Upper lobe of left lung (tissue), 6 donors: ENCODE measurements at regions not wholly inside any gene's neighbourhood (a gene's known extent, or its start where the extent isn't known, plus 50 kb on each side); places are given as distances from the start of the nearest gene placed in this dataset.

Experiments used
- ATAC-seq, 2 donors: fragments of 200-7000 bp; cut with Tn5 transposase; one replicate each; pipeline ENCODE4 v1.9.1; 2022; ENCODE audit warnings: mild to moderate bottlenecking in 2 of 2, moderate library complexity in 2 of 2; ENCODE audit not compliant: low FRiP score in 2 of 2
- DNase-seq, 2 donors: peaks; one replicate each; pipeline ENCODE4 v3.0.0-alpha.2; 2019 to 2020
- H3K27ac ChIP-seq, 4 donors: fragments of 200-600 bp; sonication (generic); one replicate each; pipeline ENCODE4 v1.5.1; 2016 to 2019
- H3K27me3 ChIP-seq, 4 donors: fragments of 200-600 bp; sonication (generic); one replicate each; pipeline ENCODE4 v1.5.1; 2017 to 2019
- H3K36me3 ChIP-seq, 4 donors: fragments of 200-600 bp; sonication (generic); one replicate each; pipeline ENCODE4 v1.5.1; 2016 to 2019
- H3K4me1 ChIP-seq, 4 donors: fragments of 200-600 bp; sonication (generic); one replicate each; pipeline ENCODE4 v1.5.1; 2018 to 2019
- H3K4me3 ChIP-seq, 4 donors: fragments of 200-600 bp; sonication (generic); one replicate each; pipeline ENCODE4 v1.5.1; 2017 to 2019; ENCODE audit warnings: mild to moderate bottlenecking in 2 of 4, moderate library complexity in 1 of 4
- H3K9me3 ChIP-seq, 4 donors: fragments of 200-600 bp; sonication (generic); one replicate each; pipeline ENCODE4 v1.5.1; 2018 to 2019
- CTCF ChIP-seq, 6 experiments: fragments of 450-650 bp in 4 of 6; fragments of 200-600 bp in 2 of 6; sonication (generic) in 2 of 6; IDR thresholded peaks; one replicate each; pipeline ENCODE4 v1.5.1; 2016 to 2019; ENCODE audit warnings: antibody characterized with exemption in 6 of 6
- EP300 ChIP-seq, 4 donors: sonication (generic); formaldehyde crosslinking; IDR thresholded peaks; one replicate each; pipeline ENCODE4 v1.5.1; 2017; ENCODE audit warnings: antibody characterized with exemption in 4 of 4, control low read depth in 2 of 4
- POLR2A ChIP-seq, 4 donors: fragments of 450-650 bp; IDR thresholded peaks; one replicate each; pipeline ENCODE4 v1.5.1; 2016 to 2017; ENCODE audit warnings: antibody characterized with exemption in 4 of 4, mild to moderate bottlenecking in 2 of 4
- POLR2AphosphoS5 ChIP-seq, 2 donors: sonication (generic); formaldehyde crosslinking; IDR thresholded peaks; one replicate each; pipeline ENCODE4 v1.5.1; 2017; ENCODE audit warnings: antibody characterized with exemption in 2 of 2
- WGBS, 2 donors: methylation state at CpG; one replicate each; pipeline ENCODE4 v1.1.5; 2017 to 2018; 5-methylcytosine and 5-hydroxymethylcytosine counted together
- donor health status: DM: no; HTN: no; CAD: no; lungs with moderate emphysema.
- donor health status: DM: no; HTN: yes; CAD: no; lungs with severe emphysema.

GRCh38 chr11:119921571-119921970 is 192.6 kb upstream of the NECTIN1 start:
- H3K36me3 ChIP-seq, result no peaks in the 10 kb centered on the region
- H3K4me3 ChIP-seq, result no peak overlapping the region
- no peak overlapping the region for H3K27ac ChIP-seq
- peak in 1 of 2 donors; percentile 12 for DNase-seq
- no peak for ATAC-seq
- H3K9me3 ChIP-seq, result no peaks in the 10 kb centered on the region
- no peak for TF ChIP-seq CTCF (IDR thresholded peaks at IDR 0.05)
- TF ChIP-seq POLR2A (IDR thresholded peaks at IDR 0.05), result no peak
- no peak for TF ChIP-seq POLR2AphosphoS5 (IDR thresholded peaks at IDR 0.05)
- no peak for TF ChIP-seq EP300 (IDR thresholded peaks at IDR 0.05)
- no peaks in the 10 kb centered on the region for H3K4me1 ChIP-seq
- 85% methylated on average over 8 of the region's 8 CpGs for WGBS, 2 donors
- H3K27me3 ChIP-seq, result no peaks in the 10 kb centered on the region

GRCh38 chr11:119920666-119921387 is 191.8 kb upstream of the NECTIN1 start:
- Histone ChIP-seq H3K27ac (no peak overlapping the region), H3K36me3 (no peaks in the 10 kb centered on the region), H3K4me1 (no peaks in the 10 kb centered on the region), H3K4me3 (no peak overlapping the region), H3K27me3 (no peaks in the 10 kb centered on the region), H3K9me3 (no peaks in the 10 kb centered on the region)
- ATAC-seq, result no peak
- peak in 1 of 2 donors; percentile 52 for DNase-seq
- 84 to 87% methylated on average over 21 to 27 of the region's 27 CpGs for whole genome bisulfite sequencing, 2 donors
- TF ChIP-seq EP300 (IDR thresholded peaks at IDR 0.05), result no peak
- no peak for TF ChIP-seq CTCF (IDR thresholded peaks at IDR 0.05)
- TF ChIP-seq POLR2A (IDR thresholded peaks at IDR 0.05), result no peak
- TF ChIP-seq POLR2AphosphoS5 (IDR thresholded peaks at IDR 0.05), result no peak

- ATAC-seq (no peak), DNase-seq (peak in 1 of 2 donors; percentile 34)
- H3K4me3 ChIP-seq, result no peak overlapping the region
- 30 to 60% methylated on average over 4 to 6 of the region's 6 CpGs for WGBS, 2 donors
- H3K9me3 ChIP-seq, result no peaks in the 10 kb centered on the region
- TF ChIP-seq CTCF (IDR thresholded peaks at IDR 0.05) (no peak), EP300 (IDR thresholded peaks at IDR 0.05) (no peak), POLR2AphosphoS5 (IDR thresholded peaks at IDR 0.05) (no peak), POLR2A (IDR thresholded peaks at IDR 0.05) (no peak)
- H3K36me3 ChIP-seq, result no peaks in the 10 kb centered on the region
- H3K27ac ChIP-seq, result no peak overlapping the region
- H3K27me3 ChIP-seq, result no peaks in the 10 kb centered on the region
- no peaks in the 10 kb centered on the region for H3K4me1 ChIP-seq
Observed at GRCh38 chr11:119919656-119920055, 190.7 kb upstream of the NECTIN1 start.

GRCh38 chr11:119918347-119918746 is 189.3 kb upstream of the NECTIN1 start:
- DNase-seq, result no peak
- Histone ChIP-seq H3K9me3 (no peaks in the 10 kb centered on the region), H3K4me3 (no peak overlapping the region), H3K36me3 (no peaks in the 10 kb centered on the region), H3K27ac (no peak overlapping the region), H3K27me3 (no peaks in the 10 kb centered on the region), H3K4me1 (no peaks in the 10 kb centered on the region)
- TF ChIP-seq CTCF (IDR thresholded peaks at IDR 0.05) (no peak), POLR2AphosphoS5 (IDR thresholded peaks at IDR 0.05) (no peak), EP300 (IDR thresholded peaks at IDR 0.05) (no peak), POLR2A (IDR thresholded peaks at IDR 0.05) (no peak)
- WGBS, 2 donors, result 60 to 64% methylated on average over 6 of the region's 6 CpGs
- ATAC-seq, result no peak

- ATAC-seq (no peak), DNase-seq (no peak)
- WGBS, 2 donors, result 60 to 81% methylated on average over 2 of the region's 2 CpGs
- no peaks in the 10 kb centered on the region for H3K36me3 ChIP-seq
- H3K4me1 ChIP-seq, result no peaks in the 10 kb centered on the region
- no peaks in the 10 kb centered on the region for H3K27me3 ChIP-seq
- no peak overlapping the region for H3K27ac ChIP-seq
- H3K9me3 ChIP-seq, result no peaks in the 10 kb centered on the region
- no peak overlapping the region for H3K4me3 ChIP-seq
- TF ChIP-seq POLR2AphosphoS5 (IDR thresholded peaks at IDR 0.05), result no peak
- TF ChIP-seq EP300 (IDR thresholded peaks at IDR 0.05), result no peak
- TF ChIP-seq CTCF (IDR thresholded peaks at IDR 0.05), result no peak
- no peak for TF ChIP-seq POLR2A (IDR thresholded peaks at IDR 0.05)
Observed at GRCh38 chr11:119916568-119916967, 187.6 kb upstream of the NECTIN1 start.
